Testis (tissue), 2 donors: ENCODE measurements at regions not wholly inside any gene's neighbourhood (a gene's known extent, or its start where the extent isn't known, plus 50 kb on each side); places are given as distances from the start of the nearest gene placed in this dataset.

Source experiments
- DNase-seq: peaks from one replicate; pipeline ENCODE4 v3.0.0-alpha.2; 2019
- H3K27ac ChIP-seq, 2 donors: fragments of 200-600 bp; sonication (generic); one replicate each; pipeline ENCODE4 v1.5.1; 2019
- H3K27me3 ChIP-seq: fragments of 200-600 bp; sonication (generic); one replicate; pipeline ENCODE4 v1.5.1; 2019
- H3K36me3 ChIP-seq: fragments of 200-600 bp; sonication (generic); one replicate; pipeline ENCODE4 v1.5.1; 2017; ENCODE audit warnings: low read depth; ENCODE audit errors: missing control alignments
- H3K4me1 ChIP-seq: fragments of 200-600 bp; sonication (generic); one replicate; pipeline ENCODE4 v1.5.1; 2019
- H3K4me3 ChIP-seq, 2 donors: fragments of 200-600 bp; sonication (generic); one replicate each; pipeline ENCODE4 v1.5.1; 2017 to 2019
- H3K9me3 ChIP-seq: fragments of 200-600 bp; sonication (generic); one replicate; pipeline ENCODE4 v1.5.1; 2017
- CTCF ChIP-seq, 3 experiments: fragments of 450-650 bp in 2 of 3; fragments of 200-600 bp in 1 of 3; sonication (generic) in 1 of 3; IDR thresholded peaks; one replicate each; pipeline ENCODE4 v1.5.1; 2016 to 2019; ENCODE audit warnings: antibody characterized with exemption in 3 of 3, mild to moderate bottlenecking in 2 of 3, moderate library complexity in 1 of 3
- POLR2A ChIP-seq: fragments of 450-650 bp; IDR thresholded peaks from one replicate; pipeline ENCODE4 v1.6.1; 2017; ENCODE audit warnings: antibody characterized with exemption, mild to moderate bottlenecking, moderate library complexity
- WGBS, 2 donors: methylation state at CpG; one replicate each; pipeline ENCODE4 v1.1.5; 2018; 5-methylcytosine and 5-hydroxymethylcytosine counted together
- intact Hi-C: fragments of 100-400 bp; cut with DNase I; formaldehyde crosslinking; loops from one replicate; pipeline ENCODE4 v1.15.1; 2023; ENCODE audit warnings: low total_unique reads

- H3K27me3 ChIP-seq = no peaks in the 10 kb centered on the region
- H3K9me3 ChIP-seq = no peaks in the 10 kb centered on the region
- H3K4me3 ChIP-seq = no peak overlapping the region
- no peaks in the 10 kb centered on the region for H3K4me1 ChIP-seq
- TF ChIP-seq CTCF (IDR thresholded peaks at IDR 0.05) = no peak
- TF ChIP-seq POLR2A = no peak
- WGBS, 2 donors = 81 to 85% methylated on average over 3 of the region's 3 CpGs
- H3K27ac ChIP-seq = no peak overlapping the region
- H3K36me3 ChIP-seq = no peaks in the 10 kb centered on the region
- DNase-seq = no peak
- intact Hi-C loops = no loop called here
These were observed 582.4 kb downstream of the PLA2G4A start for GRCh38 chr1:187411118-187411517.

- no peaks in the 10 kb centered on the region for H3K9me3 ChIP-seq
- no peak overlapping the region for H3K4me3 ChIP-seq
- WGBS, 2 donors = 78 to 96% methylated on average over 2 of the region's 2 CpGs
- DNase-seq = no peak
- no peak overlapping the region for H3K27ac ChIP-seq
- no peaks in the 10 kb centered on the region for H3K36me3 ChIP-seq
- no peaks in the 10 kb centered on the region for H3K27me3 ChIP-seq
- TF ChIP-seq CTCF (IDR thresholded peaks at IDR 0.05) (no peak), POLR2A (no peak)
- intact Hi-C loops = no loop called here
- H3K4me1 ChIP-seq = no peaks in the 10 kb centered on the region
These were observed 584.8 kb downstream of the PLA2G4A start for GRCh38 chr1:187413405-187414169.

GRCh38 chr1:187415065-187415464, 586.3 kb downstream of the PLA2G4A start:
- Histone ChIP-seq H3K4me3 (no peak overlapping the region), H3K27ac (no peak overlapping the region), H3K4me1 (no peaks in the 10 kb centered on the region), H3K27me3 (no peaks in the 10 kb centered on the region), H3K36me3 (no peaks in the 10 kb centered on the region), H3K9me3 (no peaks in the 10 kb centered on the region)
- 74 to 79% methylated on average over 3 of the region's 3 CpGs for WGBS, 2 donors
- intact Hi-C loops = no loop called here
- no peak for DNase-seq
- TF ChIP-seq POLR2A = no peak
- no peak for TF ChIP-seq CTCF (IDR thresholded peaks at IDR 0.05)

- Histone ChIP-seq H3K27ac (no peak overlapping the region), H3K36me3 (no peaks in the 10 kb centered on the region), H3K27me3 (no peaks in the 10 kb centered on the region), H3K9me3 (no peaks in the 10 kb centered on the region), H3K4me3 (no peak overlapping the region), H3K4me1 (no peaks in the 10 kb centered on the region)
- DNase-seq = no peak
- 69 to 81% methylated on average over 2 of the region's 2 CpGs for WGBS, 2 donors
- intact Hi-C loops = no loop called here
- TF ChIP-seq POLR2A (no peak), CTCF (IDR thresholded peaks at IDR 0.05) (no peak)
These were observed 588.8 kb downstream of the PLA2G4A start for GRCh38 chr1:187417520-187417919.

GRCh38 chr1:187433598-187433997, 604.8 kb downstream of the PLA2G4A start:
- TF ChIP-seq POLR2A (no peak), CTCF (IDR thresholded peaks at IDR 0.05) (no peak)
- intact Hi-C loops = no loop called here
- Histone ChIP-seq H3K4me3 (no peak overlapping the region), H3K4me1 (no peaks in the 10 kb centered on the region), H3K36me3 (no peaks in the 10 kb centered on the region), H3K27ac (no peak overlapping the region), H3K27me3 (no peaks in the 10 kb centered on the region), H3K9me3 (no peaks in the 10 kb centered on the region)
- no peak for DNase-seq
- WGBS, 2 donors = 96 to 100% methylated on average over 1 of the region's 1 CpG
